K562 (cell line): ENCODE measurements at regions not wholly inside any gene's neighbourhood (a gene's known extent, or its start where the extent isn't known, plus 50 kb on each side); places are given as distances from the start of the nearest gene placed in this dataset.
A peak's percentile ranks its signal among the peaks of the same experiment; 100 is the strongest.

Source experiments
- ATAC-seq: fragments of 200-7000 bp; cut with Tn5 transposase; 3 replicates; pipeline ENCODE4 v1.9.1; 2020; ENCODE audit warnings: moderate library complexity
- BruUV-seq: library from RNA; stranded (reverse); fragments of 400-500 nt; replicated peaks from 2 replicates; lab custom pipeline; 2021; lab: Mats Ljungman, UMichigan
- CTCF ChIA-PET: fragments of 300-600 bp; formaldehyde crosslinking; extraction: SDS; loops from one replicate; lab custom pipeline; 2021; ENCODE audit warnings: low intra/inter-chr PET ratio; lab: Yijun Ruan, JAX
- POLR2A ChIA-PET: fragments of 300-600, 350-650 bp; sonication (Branson Sonifier 250); formaldehyde crosslinking; extraction: SDS; loops from one replicate; lab custom pipeline; 2021; ENCODE audit warnings: antibody characterized with exemption, inconsistent platforms; lab: Yijun Ruan, JAX
- DNase-seq, 4 experiments: peaks; one replicate each; pipeline versions ENCODE4 v3.0.0 to v3.0.0-alpha.2; 2011 to 2018; ENCODE audit warnings: low spot score in 3 of 4, mixed read lengths in 3 of 4; ENCODE audit errors: extremely low read depth in 1 of 4
- FAIRE-seq: peaks from 2 replicates; lab custom pipeline; 2011; peaks lifted over from hg19 to GRCh38; lab: Jason Lieb, UNC
- H2AFZ ChIP-seq: 2 replicates; pipeline ENCODE4 v1.6.0; 2011; ENCODE audit warnings: low read depth, low read length, control low read depth, inconsistent platforms
- H3K27ac ChIP-seq: fragments of 200-600 bp; 3 replicates; pipeline ENCODE4 v1.8.0; 2011; ENCODE audit warnings: low read depth, mild to moderate bottlenecking, control low read depth, inconsistent platforms, low read length, moderate library complexity, mixed read lengths; ENCODE audit errors: extremely low read depth
- H3K27me3 ChIP-seq, 2 experiments: fragments of 300-600 bp in 1 of 2; 2 replicates in 1 of 2; 3 replicates in 1 of 2; pipeline versions ENCODE4 v1.6.0 to v1.8.0; 2011; ENCODE audit warnings: inconsistent platforms in 2 of 2, low read length in 2 of 2, mild to moderate bottlenecking in 1 of 2, mixed read lengths in 1 of 2, moderate library complexity in 1 of 2; ENCODE audit not compliant: control insufficient read depth in 2 of 2, insufficient read depth in 2 of 2
- H3K36me3 ChIP-seq: fragments of 300-600 bp; 3 replicates; pipeline ENCODE4 v1.8.0; 2011; ENCODE audit warnings: mild to moderate bottlenecking, low read length, inconsistent platforms; ENCODE audit not compliant: control insufficient read depth, insufficient read depth
- H3K4me1 ChIP-seq, 2 experiments: fragments of 200-600 bp in 1 of 2; replicated peaks in 1 of 2; 2 replicates in 1 of 2; 3 replicates in 1 of 2; pipeline versions ENCODE4 v1.5.1 to v1.8.0; 2011; ENCODE audit warnings: inconsistent platforms in 2 of 2, low read length in 2 of 2, mild to moderate bottlenecking in 1 of 2, mixed read lengths in 1 of 2, moderate library complexity in 1 of 2; ENCODE audit not compliant: control insufficient read depth in 2 of 2, insufficient read depth in 2 of 2
- H3K4me2 ChIP-seq: 2 replicates; pipeline ENCODE4 v1.6.1; 2011; ENCODE audit warnings: low read length, control low read depth, inconsistent platforms, mixed read lengths; ENCODE audit not compliant: insufficient read depth
- H3K4me3 ChIP-seq: fragments of 200-600 bp; sonication (generic), shearing (Covaris generic); 2 replicates; pipeline ENCODE4 v1.5.1; 2016; ENCODE audit warnings: control low read depth, inconsistent platforms
- H3K79me2 ChIP-seq: fragments of 200-600 bp; 3 replicates; pipeline ENCODE4 v1.8.0; 2011; ENCODE audit warnings: low read length, inconsistent platforms; ENCODE audit not compliant: control insufficient read depth, insufficient read depth
- H3K9ac ChIP-seq, 2 experiments: 2 replicates each; pipeline versions ENCODE4 v1.6.0 to v1.6.1; 2011; ENCODE audit warnings: low read depth in 2 of 2, low read length in 2 of 2, control low read depth in 1 of 2, inconsistent platforms in 1 of 2, mild to moderate bottlenecking in 1 of 2, mixed read lengths in 1 of 2; ENCODE audit not compliant: insufficient read depth in 1 of 2
- H3K9me1 ChIP-seq: one replicate; pipeline ENCODE4 v1.6.0; 2011; ENCODE audit warnings: inconsistent platforms, mild to moderate bottlenecking, low read length, moderate library complexity; ENCODE audit not compliant: control insufficient read depth, insufficient read depth
- H3K9me3 ChIP-seq: replicated peaks from 2 replicates; pipeline ENCODE4 v1.5.1; 2011; ENCODE audit warnings: low read depth, low read length, inconsistent platforms; ENCODE audit not compliant: control insufficient read depth, insufficient read depth
- H4K20me1 ChIP-seq: replicated peaks from 2 replicates; pipeline ENCODE4 v1.6.1; 2011; ENCODE audit warnings: low read length, inconsistent platforms, mixed read lengths; ENCODE audit not compliant: control insufficient read depth, insufficient read depth
- ARID1B ChIP-seq: fragments of 450-650 bp; IDR thresholded peaks from 2 replicates; pipeline ENCODE4 v1.6.1; 2016; ENCODE audit warnings: antibody characterized with exemption, mild to moderate bottlenecking, inconsistent platforms
- C11orf30 ChIP-seq: fragments of 450-650 bp; IDR thresholded peaks from 2 replicates; pipeline ENCODE4 v1.6.1; 2016; ENCODE audit warnings: low read depth, mild to moderate bottlenecking
- CBFA2T2 ChIP-seq: fragments of 450-650 bp; conservative IDR thresholded peaks from 2 replicates; pipeline ENCODE4 v1.6.1; 2017; ENCODE audit warnings: mild to moderate bottlenecking
- CBFA2T3 ChIP-seq: fragments of 450-650 bp; IDR thresholded peaks from 2 replicates; pipeline ENCODE4 v1.6.1; 2017
- EP300 ChIP-seq: IDR thresholded peaks from 2 replicates; pipeline ENCODE4 v1.6.1; 2012; ENCODE audit warnings: low read length, improper control_type of control experiment
- FOXM1 ChIP-seq, 2 experiments: fragments of 450-650 bp in 1 of 2; sonication (generic) in 1 of 2; formaldehyde crosslinking in 1 of 2; IDR thresholded peaks; 2 replicates each; pipeline versions ENCODE4 v1.6.1 to v1.9.0; 2017 to 2022; ENCODE audit warnings: low read depth in 2 of 2, mild to moderate bottlenecking in 2 of 2, missing genetic modification reagents in 1 of 2, moderate library complexity in 1 of 2
- NRF1 ChIP-seq, 2 experiments: fragments of 450-650 bp; IDR thresholded peaks in 1 of 2; conservative IDR thresholded peaks in 1 of 2; 2 replicates each; pipeline ENCODE4 v1.6.1; 2014; ENCODE audit warnings: mild to moderate bottlenecking in 2 of 2
- RCOR1 ChIP-seq, 2 experiments: IDR thresholded peaks; 2 replicates each; pipeline ENCODE4 v1.6.1; 2012; ENCODE audit warnings: low read depth in 2 of 2, low read length in 2 of 2, borderline replicate concordance in 1 of 2, improper control_type of control experiment in 1 of 2
- SIN3B ChIP-seq: fragments of 450-650 bp; IDR thresholded peaks from 2 replicates; pipeline ENCODE4 v1.6.1; 2017; ENCODE audit warnings: low read depth, mild to moderate bottlenecking, moderate library complexity
- SMAD1 ChIP-seq: fragments of 150-350 bp; IDR thresholded peaks from 2 replicates; pipeline ENCODE4 v1.6.1; 2014; ENCODE audit warnings: low read length, low read depth; ENCODE audit not compliant: partially characterized antibody
- SMARCE1 ChIP-seq: fragments of 450-650 bp; IDR thresholded peaks from 2 replicates; pipeline ENCODE4 v1.7.1; 2016; ENCODE audit warnings: mild to moderate bottlenecking
- SRSF9 ChIP-seq: fragments of 200-400 bp; formaldehyde crosslinking; IDR thresholded peaks from 2 replicates; pipeline ENCODE4 v1.6.1; 2017; ENCODE audit warnings: low read depth, low read length, borderline replicate concordance
- TAL1 ChIP-seq: fragments of 450-650 bp; IDR thresholded peaks from 2 replicates; pipeline ENCODE4 v1.6.1; 2016; ENCODE audit warnings: mild to moderate bottlenecking
- TEAD4 ChIP-seq, 2 experiments: sonication (generic) in 1 of 2; formaldehyde crosslinking in 1 of 2; IDR thresholded peaks; 2 replicates each; pipeline versions ENCODE4 v1.6.1 to v1.8.0; 2012 to 2022; ENCODE audit warnings: borderline replicate concordance in 1 of 2, inconsistent platforms in 1 of 2, low read length in 1 of 2, mild to moderate bottlenecking in 1 of 2, missing genetic modification reagents in 1 of 2
- TOE1 ChIP-seq, 2 experiments: fragments of 450-650 bp in 1 of 2; sonication (generic) in 1 of 2; formaldehyde crosslinking in 1 of 2; IDR thresholded peaks; 2 replicates each; pipeline versions ENCODE4 v1.7.1 to v1.8.0; 2016 to 2022; ENCODE audit warnings: borderline replicate concordance in 2 of 2, mild to moderate bottlenecking in 2 of 2, antibody characterized with exemption in 1 of 2, inconsistent platforms in 1 of 2, low read depth in 1 of 2, missing genetic modification reagents in 1 of 2, moderate library complexity in 1 of 2
- ZNF316 ChIP-seq: fragments of 450-650 bp; IDR thresholded peaks from 2 replicates; pipeline ENCODE4 v1.6.1; 2016
- WGBS: fragments of 100-300 bp; shearing (Covaris generic); methylation state at CpG from one replicate; pipeline ENCODE4 v1.1.6; 2016; ENCODE audit warnings: low coverage, mixed read lengths; ENCODE audit not compliant: insufficient coverage; ENCODE audit errors: missing lambda C conversion rate; 5-methylcytosine and 5-hydroxymethylcytosine counted together
- in situ Hi-C: fragments of 300-500 bp; cut with MboI; formaldehyde crosslinking; loops from 4 replicates; pipeline ENCODE4 v1.15.0; 2018; ENCODE audit warnings: inconsistent platforms, mixed read lengths
- intact Hi-C: fragments of 100-400 bp; cut with micrococcal nuclease; formaldehyde crosslinking; loops from 2 replicates; pipeline ENCODE4 v1.14.2; 2022
- TF ChIP-seq, protein P1 (sequence below): fragments of 450-650 bp; formaldehyde crosslinking; IDR thresholded peaks from 2 replicates; pipeline ENCODE4 v1.4.0; 2020; ENCODE audit warnings: mild to moderate bottlenecking, mixed read lengths

DNA sequence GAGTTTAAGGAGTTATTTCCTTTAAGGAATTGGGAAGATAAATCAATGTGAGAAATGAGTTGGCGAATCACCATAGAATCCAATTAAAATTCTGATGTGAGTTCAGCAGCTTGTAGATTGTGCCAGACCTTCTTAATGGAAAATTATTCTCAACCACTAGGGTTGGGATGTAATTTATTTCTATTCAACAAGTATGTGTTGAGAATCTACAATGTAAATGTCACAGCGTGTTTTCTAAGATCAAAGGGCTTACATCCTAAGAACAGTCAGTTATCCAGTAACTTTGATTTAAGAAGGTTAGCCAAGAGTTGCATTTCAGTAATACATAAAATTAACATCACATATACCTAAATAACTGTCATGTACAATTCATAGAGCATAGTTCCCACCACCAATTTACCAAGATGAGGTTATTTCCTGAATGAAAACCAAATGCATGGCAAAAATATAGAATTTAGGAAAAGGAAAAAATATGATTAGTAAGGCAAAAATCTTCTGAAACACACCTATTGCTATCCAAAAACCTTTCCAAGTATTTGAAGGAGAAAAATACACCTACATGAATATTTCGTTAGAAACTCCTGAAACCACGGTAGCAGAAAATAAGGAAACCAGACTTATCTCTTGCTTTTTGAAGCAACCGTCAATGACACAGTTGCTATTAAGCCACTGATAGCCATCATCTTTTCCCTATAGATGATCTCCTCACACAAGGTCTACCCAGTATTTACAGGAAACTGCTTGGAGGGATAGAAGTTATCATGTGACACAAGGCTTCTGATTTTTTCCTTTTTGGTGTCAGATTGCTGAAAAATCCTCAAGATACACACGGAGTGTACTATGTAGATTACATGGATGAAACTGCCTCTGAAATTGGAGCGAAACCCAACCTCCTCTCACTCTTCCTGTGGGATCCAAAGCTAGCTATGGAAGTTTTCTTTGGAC lies 259.4 kb upstream of the POGK start:
- no peaks in the 10 kb centered on the region for H3K36me3 ChIP-seq
- H3K4me2 ChIP-seq: peak overlapping the region; percentile 31; the same call in 1 of the 2 replicates
- TF ChIP-seq ZNF316 (peak; percentile 63), CBFA2T3 (peak; percentile 71), FOXM1 (IDR thresholded peaks at IDR 0.05; ENCODE audit: low read depth) (peak; percentile 30; the same call in 1 of the 2 replicates), FOXM1 (CRISPR knock-in tag; IDR thresholded peaks at IDR 0.05; ENCODE audit: low read depth) (no peak), TOE1 (IDR thresholded peaks at IDR 0.05; ENCODE audit: borderline replicate concordance) (0 out of 2 replicates have a peak, but pooled peaks have one; percentile 54), TOE1 (CRISPR knock-in tag; IDR thresholded peaks at IDR 0.05; ENCODE audit: borderline replicate concordance, low read depth) (no peak), EP300 (peak; percentile 39; the same call in 1 of the 2 replicates), ARID1B (peak; percentile 31; the same call in 1 of the 2 replicates), SIN3B (no peak), NRF1 (conservative IDR thresholded peaks at IDR 0.05 in 1 of 2, IDR thresholded peaks at IDR 0.05 in 1 of 2) (no peak), TEAD4 (IDR thresholded peaks at IDR 0.05; ENCODE audit: low read length) (peak; percentile 65; the same call in 1 of the 2 replicates), TEAD4 (CRISPR knock-in tag; IDR thresholded peaks at IDR 0.05; ENCODE audit: borderline replicate concordance) (no peak), SRSF9 (no peak), SMAD1 (no peak), C11orf30 (peak; percentile 51; the same call in 1 of the 2 replicates), SMARCE1 (no peak), CBFA2T2 (peak; percentile 43; the same call in 1 of the 2 replicates), RCOR1 (IDR thresholded peaks at IDR 0.05; ENCODE audit: borderline replicate concordance in 1 of 2, low read depth in 2 of 2, low read length in 2 of 2) (peak in 1 of 2 experiments; percentile 61; a peak in 1 of 4 replicates), TAL1 (peak; percentile 37; the same call in 1 of the 2 replicates)
- TF ChIP-seq, protein P1, sequence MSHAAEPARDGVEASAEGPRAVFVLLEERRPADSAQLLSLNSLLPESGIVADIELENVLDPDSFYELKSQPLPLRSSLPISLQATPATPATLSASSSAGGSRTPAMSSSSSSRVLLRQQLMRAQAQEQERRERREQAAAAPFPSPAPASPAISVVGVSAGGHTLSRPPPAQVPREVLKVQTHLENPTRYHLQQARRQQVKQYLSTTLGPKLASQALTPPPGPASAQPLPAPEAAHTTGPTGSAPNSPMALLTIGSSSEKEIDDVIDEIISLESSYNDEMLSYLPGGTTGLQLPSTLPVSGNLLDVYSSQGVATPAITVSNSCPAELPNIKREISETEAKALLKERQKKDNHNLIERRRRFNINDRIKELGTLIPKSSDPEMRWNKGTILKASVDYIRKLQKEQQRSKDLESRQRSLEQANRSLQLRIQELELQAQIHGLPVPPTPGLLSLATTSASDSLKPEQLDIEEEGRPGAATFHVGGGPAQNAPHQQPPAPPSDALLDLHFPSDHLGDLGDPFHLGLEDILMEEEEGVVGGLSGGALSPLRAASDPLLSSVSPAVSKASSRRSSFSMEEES (CRISPR knock-in tag): peak; percentile 81
- TF ChIP-seq, all 486 proteins: peak for 12
- no peaks in the 10 kb centered on the region for H3K9me1 ChIP-seq
- in situ Hi-C loops (no loop called here), intact Hi-C loops (no loop called here)
- no peak overlapping the region for H3K4me3 ChIP-seq
- H3K27me3 ChIP-seq: no peaks in the 10 kb centered on the region
- H4K20me1 ChIP-seq: no peaks in the 10 kb centered on the region
- H3K79me2 ChIP-seq: no peaks in the 10 kb centered on the region
- H3K9ac ChIP-seq: no peak overlapping the region
- H3K9me3 ChIP-seq: no peaks in the 10 kb centered on the region
- 30% methylated on average over 7 of the region's 7 CpGs for WGBS
- ChIA-PET POLR2A (no interaction called here), CTCF (no interaction called here)
- DNase-seq (peak in 1 of 4 experiments; percentile 29), FAIRE-seq (no peak), ATAC-seq (no peak)
- H2AFZ ChIP-seq: peak overlapping the region; percentile 69
- BruUV-seq: no TSS peak
- H3K4me1 ChIP-seq: peaks cover 9 to 21% of the 10 kb centered on the region in 2 experiments
- no peak overlapping the region for H3K27ac ChIP-seq
